ENCODE measurements at regions not wholly inside any gene's neighbourhood (a gene's known extent, or its start where the extent isn't known, plus 50 kb on each side); places are given as distances from the start of the nearest gene placed in this dataset.

DNA sequence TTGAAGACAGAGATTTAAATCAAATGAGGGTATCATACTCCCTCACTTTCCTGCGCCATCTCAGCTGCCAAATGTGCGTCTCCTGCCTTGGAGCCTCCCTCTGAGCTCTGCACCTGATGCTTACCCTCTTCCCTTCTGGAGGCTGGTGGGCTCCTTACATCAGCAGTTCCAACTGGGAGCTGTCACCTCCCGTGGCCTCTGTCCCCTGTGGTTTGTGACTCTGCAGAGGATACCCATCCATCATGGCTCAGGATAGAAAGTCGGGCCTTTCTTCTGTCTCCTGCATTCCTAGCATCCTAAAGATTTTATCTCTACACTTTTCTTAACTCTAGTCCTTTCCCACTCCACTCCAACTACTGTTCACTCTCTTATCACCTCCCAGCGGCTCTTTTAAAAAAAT lies 570.6 kb downstream of the BCL11B start:
- H3K9me3 ChIP-seq (ENCODE audit: low read length): no peaks in the 10 kb centered on the region
- no peaks in the 10 kb centered on the region for H3K9me2 ChIP-seq (ENCODE audit: insufficient read depth, low read length)
- no peaks in the 10 kb centered on the region for H4K20me1 ChIP-seq (ENCODE audit: insufficient read depth)
- no peak overlapping the region for H3K9ac ChIP-seq (ENCODE audit: low read length)
- no peak overlapping the region for H3K27ac ChIP-seq (ENCODE audit: low read length)
- H3K27me3 ChIP-seq (ENCODE audit: insufficient read depth, low read depth, low read length): no peaks in the 10 kb centered on the region
- no peaks in the 10 kb centered on the region for H3F3A ChIP-seq (ENCODE audit: insufficient read depth, low read length, poor library complexity, severe bottlenecking)
- H3K4me3 ChIP-seq (ENCODE audit: low read length): no peak overlapping the region
- H2AFZ ChIP-seq (ENCODE audit: low read depth, low read length): no peak overlapping the region
- H3K79me2 ChIP-seq (replicated peaks; ENCODE audit: insufficient read depth, low read length): no peaks in the 10 kb centered on the region
- H3K4me2 ChIP-seq (ENCODE audit: low read length): no peak overlapping the region
- H3K36me3 ChIP-seq (ENCODE audit: insufficient read depth, low read length): no peaks in the 10 kb centered on the region
- TF ChIP-seq TAF1 (IDR thresholded peaks at IDR 0.05; ENCODE audit: low read depth) (no peak), RAD21 (conservative IDR thresholded peaks at IDR 0.05) (no peak), SMC3 (conservative IDR thresholded peaks at IDR 0.05; ENCODE audit: poor library complexity) (no peak), EZH2 (IDR thresholded peaks at IDR 0.05; ENCODE audit: borderline replicate concordance, insufficient read depth, low read length, poor library complexity, severe bottlenecking) (no peak), CTCF (IDR thresholded peaks at IDR 0.05; ENCODE audit: poor library complexity, severe bottlenecking) (no peak), EP300 (conservative IDR thresholded peaks at IDR 0.05; ENCODE audit: poor library complexity, severe bottlenecking) (no peak), MXI1 (conservative IDR thresholded peaks at IDR 0.05; ENCODE audit: poor library complexity, severe bottlenecking) (no peak)
- TF ChIP-seq, protein P1, sequence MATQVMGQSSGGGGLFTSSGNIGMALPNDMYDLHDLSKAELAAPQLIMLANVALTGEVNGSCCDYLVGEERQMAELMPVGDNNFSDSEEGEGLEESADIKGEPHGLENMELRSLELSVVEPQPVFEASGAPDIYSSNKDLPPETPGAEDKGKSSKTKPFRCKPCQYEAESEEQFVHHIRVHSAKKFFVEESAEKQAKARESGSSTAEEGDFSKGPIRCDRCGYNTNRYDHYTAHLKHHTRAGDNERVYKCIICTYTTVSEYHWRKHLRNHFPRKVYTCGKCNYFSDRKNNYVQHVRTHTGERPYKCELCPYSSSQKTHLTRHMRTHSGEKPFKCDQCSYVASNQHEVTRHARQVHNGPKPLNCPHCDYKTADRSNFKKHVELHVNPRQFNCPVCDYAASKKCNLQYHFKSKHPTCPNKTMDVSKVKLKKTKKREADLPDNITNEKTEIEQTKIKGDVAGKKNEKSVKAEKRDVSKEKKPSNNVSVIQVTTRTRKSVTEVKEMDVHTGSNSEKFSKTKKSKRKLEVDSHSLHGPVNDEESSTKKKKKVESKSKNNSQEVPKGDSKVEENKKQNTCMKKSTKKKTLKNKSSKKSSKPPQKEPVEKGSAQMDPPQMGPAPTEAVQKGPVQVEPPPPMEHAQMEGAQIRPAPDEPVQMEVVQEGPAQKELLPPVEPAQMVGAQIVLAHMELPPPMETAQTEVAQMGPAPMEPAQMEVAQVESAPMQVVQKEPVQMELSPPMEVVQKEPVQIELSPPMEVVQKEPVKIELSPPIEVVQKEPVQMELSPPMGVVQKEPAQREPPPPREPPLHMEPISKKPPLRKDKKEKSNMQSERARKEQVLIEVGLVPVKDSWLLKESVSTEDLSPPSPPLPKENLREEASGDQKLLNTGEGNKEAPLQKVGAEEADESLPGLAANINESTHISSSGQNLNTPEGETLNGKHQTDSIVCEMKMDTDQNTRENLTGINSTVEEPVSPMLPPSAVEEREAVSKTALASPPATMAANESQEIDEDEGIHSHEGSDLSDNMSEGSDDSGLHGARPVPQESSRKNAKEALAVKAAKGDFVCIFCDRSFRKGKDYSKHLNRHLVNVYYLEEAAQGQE (IDR thresholded peaks at IDR 0.05; ENCODE audit: borderline replicate concordance): no peak

GRCh38 chr14:98704441-98704840 lies 567.6 kb downstream of the BCL11B start:
- H3K9me2 ChIP-seq (ENCODE audit: insufficient read depth, low read length): no peaks in the 10 kb centered on the region
- H4K20me1 ChIP-seq (ENCODE audit: insufficient read depth): no peaks in the 10 kb centered on the region
- no peaks in the 10 kb centered on the region for H3K79me2 ChIP-seq (replicated peaks; ENCODE audit: insufficient read depth, low read length)
- no peaks in the 10 kb centered on the region for H3K9me3 ChIP-seq (ENCODE audit: low read length)
- H3K4me3 ChIP-seq (ENCODE audit: low read length): no peak overlapping the region
- no peaks in the 10 kb centered on the region for H3F3A ChIP-seq (ENCODE audit: insufficient read depth, low read length, poor library complexity, severe bottlenecking)
- no peaks in the 10 kb centered on the region for H3K36me3 ChIP-seq (ENCODE audit: insufficient read depth, low read length)
- H3K27me3 ChIP-seq (ENCODE audit: insufficient read depth, low read depth, low read length): no peaks in the 10 kb centered on the region
- no peak for TF ChIP-seq MXI1 (conservative IDR thresholded peaks at IDR 0.05; ENCODE audit: poor library complexity, severe bottlenecking)
- no peak overlapping the region for H2AFZ ChIP-seq (ENCODE audit: low read depth, low read length)
- H3K4me2 ChIP-seq (ENCODE audit: low read length): no peak overlapping the region
- no peak overlapping the region for H3K9ac ChIP-seq (ENCODE audit: low read length)
- no peak overlapping the region for H3K27ac ChIP-seq (ENCODE audit: low read length)

GRCh38 chr14:98705871-98706300 lies 566.1 kb downstream of the BCL11B start:
- H3K9me2 ChIP-seq (ENCODE audit: insufficient read depth, low read length): no peaks in the 10 kb centered on the region
- H3K27me3 ChIP-seq (ENCODE audit: insufficient read depth, low read depth, low read length): no peaks in the 10 kb centered on the region
- no peak overlapping the region for H2AFZ ChIP-seq (ENCODE audit: low read depth, low read length)
- no peak overlapping the region for H3K9ac ChIP-seq (ENCODE audit: low read length)
- no peaks in the 10 kb centered on the region for H4K20me1 ChIP-seq (ENCODE audit: insufficient read depth)
- H3K36me3 ChIP-seq (ENCODE audit: insufficient read depth, low read length): no peaks in the 10 kb centered on the region
- H3K79me2 ChIP-seq (replicated peaks; ENCODE audit: insufficient read depth, low read length): no peaks in the 10 kb centered on the region
- no peaks in the 10 kb centered on the region for H3K9me3 ChIP-seq (ENCODE audit: low read length)
- no peak overlapping the region for H3K4me2 ChIP-seq (ENCODE audit: low read length)
- no peak overlapping the region for H3K4me3 ChIP-seq (ENCODE audit: low read length)
- TF ChIP-seq, protein P1 (IDR thresholded peaks at IDR 0.05; ENCODE audit: borderline replicate concordance): no peak
- no peak for TF ChIP-seq TAF1 (IDR thresholded peaks at IDR 0.05; ENCODE audit: low read depth)
- no peak for TF ChIP-seq EP300 (conservative IDR thresholded peaks at IDR 0.05; ENCODE audit: poor library complexity, severe bottlenecking)
- no peak for TF ChIP-seq EZH2 (IDR thresholded peaks at IDR 0.05; ENCODE audit: borderline replicate concordance, insufficient read depth, low read length, poor library complexity, severe bottlenecking)
- TF ChIP-seq MXI1 (conservative IDR thresholded peaks at IDR 0.05; ENCODE audit: poor library complexity, severe bottlenecking): no peak
- no peak for TF ChIP-seq POLR2AphosphoS5 (IDR thresholded peaks at IDR 0.05)
- TF ChIP-seq SMC3 (conservative IDR thresholded peaks at IDR 0.05; ENCODE audit: poor library complexity): no peak
- TF ChIP-seq CTCF (IDR thresholded peaks at IDR 0.05; ENCODE audit: poor library complexity, severe bottlenecking): no peak
- no peak for TF ChIP-seq RAD21 (conservative IDR thresholded peaks at IDR 0.05)
- H3F3A ChIP-seq (ENCODE audit: insufficient read depth, low read length, poor library complexity, severe bottlenecking): no peaks in the 10 kb centered on the region
- no peak overlapping the region for H3K27ac ChIP-seq (ENCODE audit: low read length)

Measured in neural cell (in vitro differentiated cells).